DMS 273 treated with DMSO at 0.1 percent for 48 hours (cell line): ENCODE measurements at regions not wholly inside any gene's neighbourhood (a gene's known extent, or its start where the extent isn't known, plus 50 kb on each side); places are given as distances from the start of the nearest gene placed in this dataset.
A peak's percentile ranks its signal among the peaks of the same experiment; 100 is the strongest.

Experiments used
- DNase-seq: peaks from one replicate; lab custom pipeline; 2025; lab: John Stamatoyannopoulos, UW

DNA sequence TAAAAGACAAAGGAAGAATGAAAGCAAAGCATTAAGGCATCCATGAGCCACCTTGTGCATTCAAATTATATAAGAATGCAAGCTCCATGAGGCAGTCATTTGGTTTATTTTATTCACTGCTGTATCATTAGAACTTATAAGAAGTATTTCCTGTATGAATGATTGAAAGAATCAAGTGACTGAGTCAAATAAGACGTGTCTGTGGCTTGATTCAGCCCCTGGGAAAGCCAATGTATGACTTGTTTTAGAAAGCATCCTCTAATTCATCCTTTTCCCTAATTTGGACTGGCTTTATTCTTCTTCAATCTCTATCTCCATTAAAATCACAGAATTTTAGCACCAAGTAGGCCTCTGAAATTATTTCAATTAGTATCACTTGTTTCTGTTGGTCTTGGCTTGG is 461.1 kb downstream of the LPIN1 start:
- no peak for DNase-seq

DNA sequence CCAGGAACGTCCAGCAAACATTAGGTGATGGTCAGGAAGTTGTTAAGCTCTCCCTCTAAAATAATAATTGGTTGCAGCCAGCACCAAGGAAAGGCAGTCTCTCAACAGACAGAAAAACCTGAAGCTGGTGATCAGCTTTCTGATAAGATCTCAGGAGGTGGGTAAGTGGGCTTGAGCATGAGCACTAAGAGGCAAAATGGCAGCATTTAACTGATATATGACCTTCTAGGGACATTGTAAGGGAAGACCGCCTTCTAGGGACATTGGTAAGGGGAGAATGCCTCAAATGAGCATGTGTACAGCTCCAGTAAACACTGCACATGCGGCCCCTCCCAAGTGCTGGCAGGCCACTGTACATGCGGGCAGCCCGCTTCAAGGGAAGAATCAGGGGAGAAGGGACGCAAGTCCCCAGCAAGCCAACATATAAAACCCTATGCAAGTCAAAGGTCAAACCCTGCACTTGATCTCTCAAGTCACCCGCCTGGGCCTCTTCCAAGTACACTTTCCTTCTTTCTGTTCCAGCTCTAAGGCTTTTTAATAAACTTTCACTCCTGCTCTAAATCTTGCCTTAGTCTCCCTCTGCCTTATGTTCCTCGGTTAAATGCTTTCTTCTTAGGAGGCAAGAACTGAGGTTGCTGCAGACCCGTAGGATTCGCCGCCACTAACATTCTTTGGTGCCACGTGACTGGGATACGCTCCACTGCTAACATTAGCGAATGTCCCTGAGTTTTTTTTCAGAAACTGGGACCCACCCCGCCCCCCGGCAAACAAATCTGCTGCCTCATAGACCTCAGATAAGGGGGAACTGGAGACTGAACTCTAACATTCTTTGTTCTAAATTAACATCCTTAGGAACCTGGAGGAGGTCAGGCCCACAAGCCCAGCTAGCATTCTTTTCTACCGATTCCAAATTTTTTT is 463.8 kb downstream of the LPIN1 start:
- DNase-seq: no peak

DNA sequence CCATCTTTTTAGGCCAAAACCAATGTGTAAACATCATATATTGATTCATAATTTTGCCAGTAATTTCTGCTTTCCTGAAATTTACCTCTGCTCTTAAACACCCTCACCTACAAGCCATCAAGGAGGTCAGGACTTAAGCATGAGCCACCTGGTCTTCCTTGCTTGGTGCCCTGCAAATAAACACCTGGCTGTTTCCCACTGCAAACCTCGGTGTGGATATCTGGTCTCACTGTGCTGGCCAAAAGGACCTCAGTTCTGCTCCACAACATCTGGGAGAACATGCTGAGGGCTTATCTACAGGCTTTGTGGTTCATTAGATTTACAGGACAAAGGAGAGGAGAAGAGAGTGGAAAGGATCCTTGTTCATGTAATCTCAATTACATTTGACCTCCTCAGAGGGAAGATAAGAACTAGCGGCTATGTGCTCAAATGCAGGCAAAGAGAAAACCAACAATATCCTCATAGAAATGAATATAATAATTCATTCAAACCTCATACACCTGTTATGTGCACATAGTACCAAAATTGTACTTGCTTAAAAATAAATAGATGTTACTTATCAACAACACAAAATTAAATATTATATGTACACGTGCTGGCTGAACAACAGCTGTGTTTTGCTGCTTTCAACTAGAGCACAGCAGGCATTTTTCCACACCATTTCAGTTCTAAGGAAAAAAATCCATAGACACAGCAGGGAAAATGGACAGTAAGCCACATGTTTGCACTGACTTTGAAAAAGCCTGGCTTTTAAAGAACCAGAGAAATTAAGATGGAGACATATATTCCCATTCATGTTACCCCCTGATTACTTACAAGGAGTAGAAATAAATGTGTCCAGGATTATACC is 465.1 kb downstream of the LPIN1 start:
- no peak for DNase-seq

- no peak for DNase-seq
These were observed 466.6 kb downstream of the LPIN1 start for GRCh38 chr2:12212841-12213597.

DNA sequence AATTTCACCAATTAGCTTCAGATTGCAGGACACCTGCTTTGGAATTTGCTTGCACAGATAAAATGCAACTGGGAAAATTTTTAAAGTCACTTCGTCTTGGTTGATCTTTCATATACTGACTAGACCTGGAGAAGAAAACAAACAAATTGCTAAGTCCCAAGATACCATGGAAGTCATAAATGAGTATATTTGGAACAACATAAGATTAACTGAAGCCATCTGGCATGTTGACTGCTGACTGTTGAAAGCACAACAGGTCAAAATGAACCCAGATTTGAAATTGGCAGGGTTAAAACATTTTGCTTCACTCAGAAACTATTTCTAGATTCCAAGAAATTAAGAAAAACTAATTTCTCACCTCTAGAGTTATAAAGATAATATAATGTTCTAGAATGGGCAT is 470.7 kb downstream of the LPIN1 start:
- DNase-seq: peak; percentile 6

- DNase-seq: no peak
These were observed 473.3 kb downstream of the LPIN1 start for GRCh38 chr2:12219761-12220160.

GRCh38 chr2:12221584-12221983 is 475.2 kb downstream of the LPIN1 start:
- no peak for DNase-seq

GRCh38 chr2:12222554-12222953 is 476.1 kb downstream of the LPIN1 start:
- no peak for DNase-seq

- DNase-seq: no peak
These were observed 477.3 kb downstream of the LPIN1 start for GRCh38 chr2:12223732-12224131.

- no peak for DNase-seq
These were observed 480.2 kb downstream of the LPIN1 start for GRCh38 chr2:12226653-12227052.

DNA sequence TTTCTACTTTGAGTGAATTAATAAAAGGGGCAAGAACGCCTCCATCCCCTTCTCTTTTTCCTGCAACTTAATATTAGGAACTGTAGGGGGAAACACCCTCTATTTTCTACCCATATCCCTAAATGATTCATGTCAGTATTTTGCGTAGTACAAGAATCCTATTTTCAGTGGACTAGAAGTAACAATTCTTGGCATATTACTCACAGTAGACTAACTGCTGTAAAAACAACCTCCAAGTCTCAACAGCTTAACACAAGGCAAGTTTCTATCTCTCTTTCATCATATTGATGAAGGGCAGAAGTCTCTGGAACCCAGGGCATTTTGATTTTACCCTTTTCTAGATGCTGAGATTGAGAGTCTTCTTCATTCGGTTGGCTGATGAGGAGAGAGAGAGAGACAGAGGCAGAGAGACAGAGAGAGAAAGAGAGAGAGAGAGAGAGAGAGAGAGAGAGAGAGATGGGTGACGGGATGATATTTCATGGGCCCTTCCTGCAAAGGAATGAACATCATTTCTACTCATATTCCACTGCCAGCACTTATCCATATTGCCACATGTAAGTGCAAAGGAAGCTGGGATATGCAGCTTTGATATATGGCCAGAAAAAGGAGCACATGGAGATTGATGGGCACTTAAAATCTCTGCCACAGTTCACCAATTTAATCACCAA is 481.6 kb downstream of the LPIN1 start:
- DNase-seq: no peak

DNA sequence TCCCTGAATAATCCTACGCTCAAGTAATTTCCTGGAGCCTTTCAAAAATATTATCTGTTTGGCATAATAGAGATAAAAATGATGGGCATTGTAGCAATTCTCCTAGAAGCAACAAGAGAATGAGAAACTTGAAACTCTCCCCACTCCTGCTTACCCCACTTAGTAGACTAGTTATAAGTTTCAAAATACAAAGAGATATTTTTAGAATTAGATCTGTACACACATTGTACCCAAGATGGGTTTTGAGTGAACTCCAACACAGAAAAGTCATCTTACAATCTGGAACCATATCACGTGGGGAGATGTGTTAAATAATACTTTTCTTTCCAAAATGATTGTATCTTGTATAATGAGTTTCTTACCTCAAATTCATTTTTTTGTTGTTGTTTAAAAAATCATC is 484.9 kb downstream of the LPIN1 start:
- DNase-seq: no peak

- no peak for DNase-seq
These were observed 483.9 kb upstream of the TRIB2 start for GRCh38 chr2:12232876-12233275.

DNA sequence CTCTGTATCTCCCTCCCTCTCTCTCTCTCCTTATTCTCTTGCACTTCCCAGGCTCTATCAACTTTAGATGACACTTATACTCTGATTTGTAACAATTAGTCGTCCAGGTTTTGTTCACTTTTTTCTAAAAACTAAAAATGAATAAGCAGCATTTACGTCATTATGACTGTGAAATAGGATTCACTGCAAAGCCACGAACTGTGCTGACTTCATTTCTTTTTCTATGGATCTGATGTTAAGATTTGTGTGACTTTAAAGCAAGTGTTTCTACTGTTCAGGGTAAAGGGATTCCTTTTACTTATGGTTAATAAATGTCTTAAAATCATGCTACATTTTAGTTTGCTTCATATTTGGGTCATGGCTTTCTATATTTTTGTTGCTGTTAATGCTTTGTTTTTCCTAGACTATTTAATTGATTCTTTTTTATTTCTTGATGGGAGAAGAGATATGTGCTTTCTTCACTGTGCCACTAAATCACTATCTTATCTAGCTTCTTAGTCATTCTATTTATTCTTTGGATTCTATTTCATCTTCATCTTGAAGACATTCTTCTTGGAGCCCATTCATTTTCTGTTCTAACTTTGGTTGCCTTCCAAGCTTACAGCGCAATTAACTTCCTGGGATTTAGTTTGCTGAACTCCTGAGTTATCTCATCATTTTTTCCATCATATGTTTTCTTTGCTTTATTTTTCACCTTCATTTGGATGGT is 480.4 kb upstream of the TRIB2 start:
- no peak for DNase-seq

DNA sequence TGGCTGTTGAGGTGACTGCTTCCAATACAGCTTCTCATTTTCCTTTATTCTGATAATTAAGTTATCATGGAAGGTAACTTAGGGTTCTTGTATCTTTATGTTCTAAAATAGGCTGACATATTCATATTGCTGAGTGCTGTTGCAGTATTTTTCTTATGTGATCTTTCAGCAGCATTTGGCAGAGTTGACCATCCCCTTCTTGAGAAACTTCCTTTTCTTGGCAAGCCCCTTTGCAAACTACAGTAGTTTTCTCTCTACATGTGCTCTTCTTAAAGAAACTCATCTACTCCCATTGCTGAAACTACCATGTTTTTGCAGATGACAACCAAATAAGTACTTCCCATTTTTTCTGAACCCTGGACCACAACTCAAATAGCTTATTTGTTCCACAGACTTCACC is 476.5 kb upstream of the TRIB2 start:
- DNase-seq: no peak

- no peak for DNase-seq
These were observed 473.4 kb upstream of the TRIB2 start for GRCh38 chr2:12243381-12243780.

- DNase-seq: no peak
These were observed 472.7 kb upstream of the TRIB2 start for GRCh38 chr2:12244070-12244469.

- DNase-seq: no peak
These were observed 465.6 kb upstream of the TRIB2 start for GRCh38 chr2:12251121-12251520.

DNA sequence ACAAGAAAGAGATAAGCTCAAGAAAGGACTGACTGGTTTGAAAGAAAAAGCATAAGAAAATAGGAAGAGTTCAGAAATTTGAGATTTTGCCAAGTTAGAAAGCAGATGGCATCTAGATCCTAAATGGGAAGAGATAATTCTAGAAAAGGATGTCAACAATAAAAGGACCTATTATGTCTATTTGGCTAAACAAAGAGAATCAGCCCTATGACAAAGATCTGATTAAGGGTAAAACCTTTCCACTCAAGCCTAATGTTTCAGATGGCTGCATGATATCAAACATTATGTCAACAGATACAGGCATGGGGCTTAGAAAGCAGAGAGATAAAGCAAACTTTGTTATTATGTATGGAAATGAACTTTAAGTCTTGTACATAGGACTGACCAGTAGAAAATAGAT is 465.0 kb upstream of the TRIB2 start:
- no peak for DNase-seq

DNA sequence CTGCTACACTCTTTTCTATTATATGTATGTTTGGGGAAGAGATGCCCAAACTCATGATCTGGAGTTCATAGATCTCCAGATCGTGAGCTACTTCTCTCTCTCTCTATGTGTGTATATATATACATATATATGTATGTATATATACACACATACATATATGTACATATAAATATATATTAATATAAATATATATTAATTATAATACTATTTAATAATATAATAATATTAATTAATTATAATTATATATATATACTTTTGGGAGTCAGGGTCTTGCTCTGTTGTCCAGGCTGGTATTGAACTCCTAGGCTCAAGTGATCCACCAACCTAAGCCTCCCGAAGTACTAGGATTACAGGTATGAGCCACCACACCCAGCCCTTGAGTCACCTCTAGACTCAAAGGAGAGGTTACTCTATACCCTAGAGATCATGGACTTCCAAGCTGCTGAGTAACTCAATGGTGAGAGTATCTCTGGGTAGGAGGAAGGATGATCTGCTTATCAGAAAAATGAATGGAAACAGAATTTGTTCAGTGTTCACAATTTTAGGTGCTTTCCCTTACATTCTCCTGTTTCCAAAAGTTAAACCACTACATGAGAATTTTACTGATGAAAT is 463.5 kb upstream of the TRIB2 start:
- DNase-seq: no peak
